ENCODE measurements at regions not wholly inside any gene's neighbourhood (a gene's known extent, or its start where the extent isn't known, plus 50 kb on each side); places are given as distances from the start of the nearest gene placed in this dataset.

- no peaks in the 10 kb centered on the region for H3K4me1 ChIP-seq
- H3K4me3 ChIP-seq = no peak overlapping the region
- H3K27me3 ChIP-seq = no peaks in the 10 kb centered on the region
- 15% methylated on average over 1 of the region's 1 CpG for WGBS (ENCODE audit: insufficient coverage, low coverage, low lambda C conversion rate, missing lambda C conversion rate)
- intact Hi-C loops (cut with DNase I) = no loop called here
- TF ChIP-seq POLR2A (IDR thresholded peaks at IDR 0.05) (no peak), CTCF (IDR thresholded peaks at IDR 0.05) (no peak)
- no peaks in the 10 kb centered on the region for H3K9me3 ChIP-seq
- ATAC-seq (no peak), DNase-seq (no peak)
- H3K36me3 ChIP-seq = no peaks in the 10 kb centered on the region
- no peak overlapping the region for H3K27ac ChIP-seq
These were observed 2332.4 kb downstream of the ARAP2 start for GRCh38 chr4:33911959-33912358.

GRCh38 chr4:33914386-33914785, 2329.9 kb downstream of the ARAP2 start:
- no peak for DNase-seq
- Histone ChIP-seq H3K4me3 (no peak overlapping the region), H3K27ac (no peak overlapping the region), H3K9me3 (no peaks in the 10 kb centered on the region), H3K4me1 (peaks cover 0 to 4% (median 0%) of the 10 kb centered on the region in 4 donors), H3K36me3 (no peaks in the 10 kb centered on the region), H3K27me3 (no peaks in the 10 kb centered on the region)
- intact Hi-C loops (cut with DNase I) = no loop called here
- no peak for ATAC-seq
- no peak for TF ChIP-seq POLR2A (IDR thresholded peaks at IDR 0.05)
- TF ChIP-seq CTCF (IDR thresholded peaks at IDR 0.05) = no peak
- 57% methylated on average over 2 of the region's 2 CpGs for WGBS (ENCODE audit: insufficient coverage, low coverage, low lambda C conversion rate, missing lambda C conversion rate)

- no peaks in the 10 kb centered on the region for H3K27me3 ChIP-seq
- DNase-seq = no peak
- no peak for ATAC-seq
- intact Hi-C loops (cut with DNase I) = no loop called here
- H3K9me3 ChIP-seq = no peaks in the 10 kb centered on the region
- no peak for TF ChIP-seq POLR2A (IDR thresholded peaks at IDR 0.05)
- no peak for TF ChIP-seq CTCF (IDR thresholded peaks at IDR 0.05)
- 80% methylated on average over 1 of the region's 1 CpG for WGBS (ENCODE audit: insufficient coverage, low coverage, low lambda C conversion rate, missing lambda C conversion rate)
- no peaks in the 10 kb centered on the region for H3K36me3 ChIP-seq
- no peaks in the 10 kb centered on the region for H3K4me1 ChIP-seq
- no peak overlapping the region for H3K27ac ChIP-seq
- no peak overlapping the region for H3K4me3 ChIP-seq
These were observed 2320.8 kb downstream of the ARAP2 start for GRCh38 chr4:33923469-33923868.

GRCh38 chr4:33924239-33924638, 2320.1 kb downstream of the ARAP2 start:
- peak in 1 of 4 donors; percentile 33 for ATAC-seq

More at GRCh38 chr4:33924239-33924638, 2320.1 kb downstream of the ARAP2 start:
- 65% methylated on average over 6 of the region's 7 CpGs for WGBS (ENCODE audit: insufficient coverage, low coverage, low lambda C conversion rate, missing lambda C conversion rate)
- Histone ChIP-seq H3K27me3 (no peaks in the 10 kb centered on the region), H3K9me3 (no peaks in the 10 kb centered on the region), H3K4me1 (no peaks in the 10 kb centered on the region), H3K27ac (no peak overlapping the region), H3K36me3 (no peaks in the 10 kb centered on the region), H3K4me3 (no peak overlapping the region)
- TF ChIP-seq POLR2A (IDR thresholded peaks at IDR 0.05) = no peak
- no peak for TF ChIP-seq CTCF (IDR thresholded peaks at IDR 0.05)
- intact Hi-C loops (cut with DNase I) = no loop called here
- DNase-seq = no peak

Data from right lobe of liver (tissue), 6 donors.